ENCODE measurements at regions not wholly inside any gene's neighbourhood (a gene's known extent, or its start where the extent isn't known, plus 50 kb on each side); places are given as distances from the start of the nearest gene placed in this dataset.

DNA sequence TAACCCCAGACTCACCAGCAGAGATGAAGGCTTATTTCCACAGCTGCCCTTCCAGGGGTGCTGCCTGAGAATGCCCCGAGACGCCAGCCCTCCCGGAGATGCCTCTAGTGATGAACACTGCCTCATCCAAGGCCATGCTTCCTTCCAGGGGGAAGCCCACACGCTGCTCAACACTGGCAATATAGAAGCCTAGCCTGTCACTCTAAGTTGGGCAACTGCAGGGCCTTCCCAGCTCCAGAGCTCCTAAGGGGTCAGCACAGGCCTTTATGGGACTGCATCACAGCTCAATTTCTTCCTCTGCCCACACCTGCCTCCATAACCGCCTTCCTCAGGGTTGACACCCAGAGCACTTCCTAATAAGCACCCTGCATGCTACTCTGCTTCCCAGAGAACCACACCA lies 217.7 kb downstream of the ABHD5 start:
- no peak overlapping the region for H3K4me3 Mint-ChIP-seq
- H3K27ac Mint-ChIP-seq = no peak overlapping the region
- H3K9me3 Mint-ChIP-seq = no peaks in the 10 kb centered on the region
- H3K36me3 Mint-ChIP-seq = no peaks in the 10 kb centered on the region
- ATAC-seq (ENCODE audit: low read depth) (no peak), DNase-seq (ENCODE audit: low spot score in 2 of 2) (no peak)
- H3K4me1 Mint-ChIP-seq = peaks cover 20% of the 10 kb centered on the region
- no peaks in the 10 kb centered on the region for H3K27me3 Mint-ChIP-seq

GRCh38 chr3:43909149-43909548 lies 218.4 kb downstream of the ABHD5 start:
- Mint-ChIP-seq H3K27me3 (no peaks in the 10 kb centered on the region), H3K36me3 (no peaks in the 10 kb centered on the region), H3K4me1 (peaks cover 23% of the 10 kb centered on the region), H3K27ac (no peak overlapping the region), H3K4me3 (no peak overlapping the region), H3K9me3 (peaks cover 2% of the 10 kb centered on the region)
- ATAC-seq (ENCODE audit: low read depth) (no peak), DNase-seq (ENCODE audit: low spot score in 2 of 2) (no peak)

GRCh38 chr3:43910750-43911149 lies 220.0 kb downstream of the ABHD5 start:
- no peaks in the 10 kb centered on the region for H3K27me3 Mint-ChIP-seq
- H3K4me3 Mint-ChIP-seq = no peak overlapping the region
- peaks cover 2% of the 10 kb centered on the region for H3K9me3 Mint-ChIP-seq
- no peaks in the 10 kb centered on the region for H3K36me3 Mint-ChIP-seq
- ATAC-seq (ENCODE audit: low read depth) (no peak), DNase-seq (ENCODE audit: low spot score in 2 of 2) (no peak)
- H3K4me1 Mint-ChIP-seq = peaks cover 23% of the 10 kb centered on the region
- no peak overlapping the region for H3K27ac Mint-ChIP-seq

- ATAC-seq (ENCODE audit: low read depth) (no peak), DNase-seq (ENCODE audit: low spot score in 2 of 2) (no peak)
- H3K4me1 Mint-ChIP-seq = peaks cover 7% of the 10 kb centered on the region
- peaks cover 2% of the 10 kb centered on the region for H3K9me3 Mint-ChIP-seq
- no peaks in the 10 kb centered on the region for H3K27me3 Mint-ChIP-seq
- no peak overlapping the region for H3K4me3 Mint-ChIP-seq
- H3K27ac Mint-ChIP-seq = no peak overlapping the region
- H3K36me3 Mint-ChIP-seq = no peaks in the 10 kb centered on the region
Observed at GRCh38 chr3:43913036-43913948, 222.6 kb downstream of the ABHD5 start.

GRCh38 chr3:43914269-43914668 lies 223.5 kb downstream of the ABHD5 start:
- no peaks in the 10 kb centered on the region for H3K36me3 Mint-ChIP-seq
- peaks cover 3% of the 10 kb centered on the region for H3K4me1 Mint-ChIP-seq
- DNase-seq (ENCODE audit: low spot score in 2 of 2) = no peak
- ATAC-seq (ENCODE audit: low read depth) = no peak
- no peaks in the 10 kb centered on the region for H3K27me3 Mint-ChIP-seq
- peaks cover 2% of the 10 kb centered on the region for H3K9me3 Mint-ChIP-seq
- H3K27ac Mint-ChIP-seq = no peak overlapping the region
- no peak overlapping the region for H3K4me3 Mint-ChIP-seq

- no peak for ATAC-seq (ENCODE audit: low read depth)
- peaks cover 5% of the 10 kb centered on the region for H3K9me3 Mint-ChIP-seq
- no peak for DNase-seq (ENCODE audit: low spot score in 2 of 2)
- no peaks in the 10 kb centered on the region for H3K36me3 Mint-ChIP-seq
- H3K4me1 Mint-ChIP-seq = peaks cover 3% of the 10 kb centered on the region
- H3K4me3 Mint-ChIP-seq = no peak overlapping the region
- peaks cover 2% of the 10 kb centered on the region for H3K27me3 Mint-ChIP-seq
- no peak overlapping the region for H3K27ac Mint-ChIP-seq
Observed at GRCh38 chr3:43915546-43915945, 224.8 kb downstream of the ABHD5 start.

- peaks cover 5% of the 10 kb centered on the region for H3K9me3 Mint-ChIP-seq
- H3K4me3 Mint-ChIP-seq = no peak overlapping the region
- DNase-seq (ENCODE audit: low spot score in 2 of 2) (no peak), ATAC-seq (ENCODE audit: low read depth) (no peak)
- H3K36me3 Mint-ChIP-seq = no peaks in the 10 kb centered on the region
- H3K27ac Mint-ChIP-seq = no peak overlapping the region
- peaks cover 10% of the 10 kb centered on the region for H3K27me3 Mint-ChIP-seq
- H3K4me1 Mint-ChIP-seq = peaks cover 3% of the 10 kb centered on the region
Observed at GRCh38 chr3:43917361-43917760, 226.6 kb downstream of the ABHD5 start.

DNA sequence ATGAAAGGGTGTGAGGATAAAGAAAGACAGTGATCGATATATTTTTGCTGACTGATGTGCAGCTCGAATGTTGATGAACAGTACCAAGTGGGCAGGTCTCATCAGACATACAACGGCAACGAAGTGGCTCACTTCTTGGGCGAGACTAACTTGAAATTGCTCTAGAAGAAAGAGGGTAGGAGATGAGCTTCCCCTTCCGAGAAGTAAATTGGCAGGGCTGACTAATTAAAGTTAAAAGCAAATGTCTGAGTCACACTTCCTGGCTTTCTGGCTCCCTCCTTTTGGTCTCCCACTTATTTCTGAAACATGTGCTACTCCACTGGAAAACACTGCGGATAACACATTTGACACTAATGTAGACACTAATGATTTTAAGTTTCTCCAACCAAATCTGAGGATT lies 228.3 kb downstream of the ABHD5 start:
- no peaks in the 10 kb centered on the region for H3K36me3 Mint-ChIP-seq
- no peak overlapping the region for H3K27ac Mint-ChIP-seq
- peaks cover 24% of the 10 kb centered on the region for H3K27me3 Mint-ChIP-seq
- DNase-seq (ENCODE audit: low spot score in 2 of 2) (no peak), ATAC-seq (ENCODE audit: low read depth) (no peak)
- H3K9me3 Mint-ChIP-seq = peaks cover 3% of the 10 kb centered on the region
- peaks cover 3% of the 10 kb centered on the region for H3K4me1 Mint-ChIP-seq
- no peak overlapping the region for H3K4me3 Mint-ChIP-seq

- ATAC-seq (ENCODE audit: low read depth) (no peak), DNase-seq (ENCODE audit: low spot score in 2 of 2) (no peak)
- Mint-ChIP-seq H3K27ac (no peak overlapping the region), H3K4me3 (no peak overlapping the region), H3K27me3 (peaks cover 32% of the 10 kb centered on the region), H3K4me1 (peaks cover 5% of the 10 kb centered on the region), H3K9me3 (peaks cover 3% of the 10 kb centered on the region), H3K36me3 (no peaks in the 10 kb centered on the region)
Observed at GRCh38 chr3:43921056-43921648, 230.4 kb downstream of the ABHD5 start.

DNA sequence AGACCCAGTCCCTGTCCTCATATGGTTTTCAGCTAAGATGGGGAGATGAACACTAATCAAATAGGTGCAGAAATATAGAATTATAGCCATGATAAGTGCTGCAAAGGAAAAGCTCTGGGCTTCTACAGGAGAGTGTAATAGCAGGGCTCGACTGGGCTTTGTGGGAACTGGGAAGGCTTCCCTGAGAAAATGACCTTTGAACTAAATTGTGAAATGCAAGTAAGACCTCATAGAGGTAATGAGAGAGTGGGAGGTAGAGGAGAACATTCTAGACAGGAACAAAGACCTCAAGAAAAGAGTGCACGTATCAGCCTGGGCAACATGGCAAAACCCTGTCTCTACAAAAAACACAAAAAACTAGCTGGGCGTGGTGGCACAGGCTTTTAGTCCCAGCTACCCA lies 231.6 kb downstream of the ABHD5 start:
- Mint-ChIP-seq H3K4me1 (peaks cover 5% of the 10 kb centered on the region), H3K9me3 (peaks cover 3% of the 10 kb centered on the region), H3K36me3 (no peaks in the 10 kb centered on the region), H3K4me3 (no peak overlapping the region), H3K27ac (no peak overlapping the region), H3K27me3 (peaks cover 32% of the 10 kb centered on the region)
- ATAC-seq (ENCODE audit: low read depth) = no peak
- no peak for DNase-seq (ENCODE audit: low spot score in 2 of 2)

- H3K36me3 Mint-ChIP-seq = no peaks in the 10 kb centered on the region
- no peak overlapping the region for H3K27ac Mint-ChIP-seq
- H3K4me1 Mint-ChIP-seq = peaks cover 5% of the 10 kb centered on the region
- peaks cover 3% of the 10 kb centered on the region for H3K9me3 Mint-ChIP-seq
- ATAC-seq (ENCODE audit: low read depth) (no peak), DNase-seq (ENCODE audit: low spot score in 2 of 2) (no peak)
- H3K27me3 Mint-ChIP-seq = peaks cover 35% of the 10 kb centered on the region
- no peak overlapping the region for H3K4me3 Mint-ChIP-seq
Observed at GRCh38 chr3:43923104-43923882, 232.6 kb downstream of the ABHD5 start.

DNA sequence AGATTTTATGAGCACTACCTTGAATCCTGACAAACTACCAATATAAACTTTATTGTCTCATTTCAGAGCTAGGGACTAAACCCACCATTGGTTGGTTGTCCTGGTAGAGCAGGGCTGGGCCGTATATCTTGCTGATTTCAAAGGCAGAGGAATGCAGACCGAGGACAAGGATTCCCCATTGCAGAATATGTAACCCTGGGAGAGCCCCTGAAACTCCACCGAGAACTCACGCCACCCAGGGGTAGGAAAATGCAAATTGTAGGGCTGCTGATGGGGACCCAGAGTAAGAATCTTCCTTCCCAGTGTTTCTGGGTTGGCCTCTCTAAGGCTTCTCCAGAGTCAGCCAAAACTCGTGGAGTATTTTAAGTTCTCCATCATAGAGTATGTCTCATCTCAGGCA lies 235.3 kb downstream of the ABHD5 start:
- H3K4me3 Mint-ChIP-seq = no peak overlapping the region
- no peaks in the 10 kb centered on the region for H3K9me3 Mint-ChIP-seq
- H3K4me1 Mint-ChIP-seq = peaks cover 5% of the 10 kb centered on the region
- H3K27ac Mint-ChIP-seq = no peak overlapping the region
- H3K36me3 Mint-ChIP-seq = no peaks in the 10 kb centered on the region
- H3K27me3 Mint-ChIP-seq = peaks cover 30% of the 10 kb centered on the region
- ATAC-seq (ENCODE audit: low read depth) (no peak), DNase-seq (ENCODE audit: low spot score in 2 of 2) (no peak)

DNA sequence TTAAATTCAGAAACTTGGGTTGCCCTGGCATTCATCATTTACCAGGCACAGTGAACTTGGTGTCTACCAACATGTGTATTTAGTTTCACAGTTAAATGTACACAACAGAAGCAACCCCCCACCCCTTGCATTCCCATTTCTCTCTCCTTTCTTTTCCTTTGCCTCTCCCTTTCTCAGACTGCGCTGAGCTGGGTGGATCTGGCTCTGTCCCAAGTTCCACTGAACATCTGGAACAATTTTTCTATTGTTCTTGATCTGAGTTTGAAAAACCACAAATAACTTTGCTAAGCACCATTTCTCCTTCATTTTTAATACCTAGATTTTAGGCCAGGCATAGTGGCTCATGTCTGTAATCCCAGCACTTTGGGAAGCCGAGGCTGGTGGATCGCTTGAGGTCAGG lies 242.2 kb downstream of the ABHD5 start:
- Mint-ChIP-seq H3K9me3 (peaks cover 10% of the 10 kb centered on the region), H3K36me3 (no peaks in the 10 kb centered on the region), H3K4me3 (no peak overlapping the region), H3K27me3 (peaks cover 10% of the 10 kb centered on the region), H3K4me1 (no peaks in the 10 kb centered on the region), H3K27ac (no peak overlapping the region)
- no peak for ATAC-seq (ENCODE audit: low read depth)
- DNase-seq (ENCODE audit: low spot score in 2 of 2) = no peak

DNA sequence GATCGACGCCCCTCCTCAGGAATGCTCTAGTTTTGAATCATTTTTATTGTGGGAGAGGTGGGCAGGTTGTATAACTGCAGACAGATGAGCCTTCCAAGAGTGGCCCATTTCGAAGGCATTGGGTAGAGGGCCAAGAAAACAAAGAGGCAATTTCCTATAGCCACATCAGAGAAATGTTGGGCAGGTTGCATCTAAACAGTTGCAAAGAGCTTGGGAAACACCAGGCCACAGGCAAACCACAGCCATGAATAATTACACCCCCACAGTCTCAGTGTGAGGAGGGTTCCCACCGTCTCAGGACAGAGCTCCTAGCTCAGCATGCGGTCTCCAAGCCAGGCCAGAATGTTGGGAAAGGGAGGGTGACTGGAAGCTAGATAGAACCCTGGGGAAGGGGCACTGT lies 257.3 kb downstream of the ABHD5 start:
- Mint-ChIP-seq H3K27me3 (peaks cover 7% of the 10 kb centered on the region), H3K36me3 (no peaks in the 10 kb centered on the region), H3K9me3 (peaks cover 1% of the 10 kb centered on the region), H3K27ac (no peak overlapping the region), H3K4me1 (no peaks in the 10 kb centered on the region), H3K4me3 (no peak overlapping the region)
- no peak for DNase-seq (ENCODE audit: low spot score in 2 of 2)
- ATAC-seq (ENCODE audit: low read depth) = no peak

Measured in memory B cell (primary cell).